OCI-LY3 (cell line): ENCODE measurements at regions not wholly inside any gene's neighbourhood (a gene's known extent, or its start where the extent isn't known, plus 50 kb on each side); places are given as distances from the start of the nearest gene placed in this dataset.

Experiments
- EZH2phosphoT487 ChIP-seq: fragments of 200-600 bp; shearing (Covaris generic); IDR thresholded peaks from 2 replicates; pipeline ENCODE4 v1.6.1; 2018; ENCODE audit warnings: antibody characterized with exemption, mixed run types, low read depth
- TF ChIP-seq, protein P1 (sequence below): fragments of 200-600, 300-600 bp; sonication (generic); IDR thresholded peaks from 2 replicates; pipeline ENCODE4 v1.5.1; 2014; ENCODE audit warnings: antibody characterized with exemption, low read length, low read depth

DNA sequence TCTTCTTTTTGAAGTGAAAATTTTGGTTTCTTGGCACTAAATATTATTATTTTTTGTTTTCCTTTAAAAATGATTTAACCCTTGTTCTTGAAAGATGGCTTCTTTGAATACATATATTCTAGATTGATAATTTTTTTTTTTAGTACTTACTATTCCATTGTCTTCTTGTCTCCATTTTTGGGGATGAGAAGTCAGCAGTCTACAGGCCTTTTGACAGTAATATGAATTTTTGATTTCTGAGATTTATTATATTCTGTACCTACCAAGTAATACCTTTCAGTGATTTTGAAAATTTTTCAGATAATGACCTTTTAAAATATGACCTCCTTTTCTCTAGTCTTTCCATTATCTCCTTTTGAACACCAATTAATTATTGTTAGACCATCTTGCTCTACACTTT is 294.1 kb upstream of the LARGE1 start:
- TF ChIP-seq, protein P1, sequence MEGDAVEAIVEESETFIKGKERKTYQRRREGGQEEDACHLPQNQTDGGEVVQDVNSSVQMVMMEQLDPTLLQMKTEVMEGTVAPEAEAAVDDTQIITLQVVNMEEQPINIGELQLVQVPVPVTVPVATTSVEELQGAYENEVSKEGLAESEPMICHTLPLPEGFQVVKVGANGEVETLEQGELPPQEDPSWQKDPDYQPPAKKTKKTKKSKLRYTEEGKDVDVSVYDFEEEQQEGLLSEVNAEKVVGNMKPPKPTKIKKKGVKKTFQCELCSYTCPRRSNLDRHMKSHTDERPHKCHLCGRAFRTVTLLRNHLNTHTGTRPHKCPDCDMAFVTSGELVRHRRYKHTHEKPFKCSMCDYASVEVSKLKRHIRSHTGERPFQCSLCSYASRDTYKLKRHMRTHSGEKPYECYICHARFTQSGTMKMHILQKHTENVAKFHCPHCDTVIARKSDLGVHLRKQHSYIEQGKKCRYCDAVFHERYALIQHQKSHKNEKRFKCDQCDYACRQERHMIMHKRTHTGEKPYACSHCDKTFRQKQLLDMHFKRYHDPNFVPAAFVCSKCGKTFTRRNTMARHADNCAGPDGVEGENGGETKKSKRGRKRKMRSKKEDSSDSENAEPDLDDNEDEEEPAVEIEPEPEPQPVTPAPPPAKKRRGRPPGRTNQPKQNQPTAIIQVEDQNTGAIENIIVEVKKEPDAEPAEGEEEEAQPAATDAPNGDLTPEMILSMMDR: no peak
- no peak for TF ChIP-seq EZH2phosphoT487
